Fibroblast of skin of back (primary cell): ENCODE measurements at regions not wholly inside any gene's neighbourhood (a gene's known extent, or its start where the extent isn't known, plus 50 kb on each side); places are given as distances from the start of the nearest gene placed in this dataset.
A peak's percentile ranks its signal among the peaks of the same experiment; 100 is the strongest.

ENCODE experiments used
- DNase-seq: peaks from one replicate; pipeline ENCODE4 v3.0.0-alpha.2; 2013

GRCh38 chr4:38230821-38231563 lies 270.8 kb downstream of the PTTG2 start:
- no peak for DNase-seq

DNA sequence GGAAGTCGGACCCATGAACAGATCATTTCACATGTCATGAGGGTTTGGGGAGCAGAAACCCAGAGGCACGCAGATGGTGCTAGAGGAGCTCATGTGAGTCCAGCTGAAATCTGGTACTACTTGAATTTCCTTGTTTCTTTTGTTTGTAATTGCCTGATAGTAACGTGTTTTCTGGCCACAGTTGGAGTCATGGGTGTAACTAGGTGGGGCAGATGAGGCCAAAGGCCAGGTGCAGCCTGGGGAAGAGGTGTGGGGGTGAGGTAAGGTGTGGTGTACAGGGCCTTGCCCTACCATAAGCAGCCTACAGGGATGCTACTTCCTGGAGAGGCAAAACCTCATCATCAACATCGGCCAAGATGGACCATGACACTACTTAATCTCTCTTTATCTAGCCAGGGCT lies 271.4 kb downstream of the PTTG2 start:
- DNase-seq: no peak

- DNase-seq: no peak
These were observed 272.5 kb downstream of the PTTG2 start for GRCh38 chr4:38232741-38233140.

DNA sequence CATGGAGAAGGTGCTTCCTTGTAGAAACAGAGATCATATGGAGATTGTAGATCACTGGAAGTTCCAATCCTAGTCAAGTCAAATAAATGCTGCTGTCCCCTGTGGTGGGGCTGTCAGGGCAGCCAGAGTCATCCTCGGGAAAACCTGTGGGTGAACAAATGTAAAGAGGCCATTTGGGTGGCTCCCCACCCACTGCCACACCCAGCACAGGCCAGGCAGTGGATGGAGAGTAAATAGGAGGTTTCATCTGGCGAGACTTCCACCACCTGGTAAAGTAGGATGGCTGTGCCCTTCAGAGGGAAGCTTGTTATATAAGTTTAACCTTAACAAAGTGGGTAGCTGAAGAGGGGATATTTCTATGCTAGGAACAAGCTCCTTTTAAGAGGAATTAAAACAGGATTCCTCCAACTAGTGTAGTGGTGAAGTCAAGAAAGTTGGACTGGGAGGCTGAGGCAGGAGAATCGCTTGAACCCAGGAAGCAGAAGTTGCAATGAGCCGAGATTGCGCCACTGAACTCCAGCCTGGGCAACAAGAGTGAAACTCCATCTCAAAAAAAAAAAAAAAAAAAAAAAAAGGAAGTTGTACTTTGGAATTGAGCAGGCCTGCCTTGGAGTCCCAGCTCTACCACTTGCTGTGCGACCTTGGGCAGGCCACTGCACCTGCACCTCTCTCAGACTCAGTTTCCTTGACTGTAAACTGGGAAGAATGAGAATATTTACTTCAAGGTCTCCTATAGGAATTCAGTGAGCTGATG lies 273.7 kb downstream of the PTTG2 start:
- DNase-seq: no peak

DNA sequence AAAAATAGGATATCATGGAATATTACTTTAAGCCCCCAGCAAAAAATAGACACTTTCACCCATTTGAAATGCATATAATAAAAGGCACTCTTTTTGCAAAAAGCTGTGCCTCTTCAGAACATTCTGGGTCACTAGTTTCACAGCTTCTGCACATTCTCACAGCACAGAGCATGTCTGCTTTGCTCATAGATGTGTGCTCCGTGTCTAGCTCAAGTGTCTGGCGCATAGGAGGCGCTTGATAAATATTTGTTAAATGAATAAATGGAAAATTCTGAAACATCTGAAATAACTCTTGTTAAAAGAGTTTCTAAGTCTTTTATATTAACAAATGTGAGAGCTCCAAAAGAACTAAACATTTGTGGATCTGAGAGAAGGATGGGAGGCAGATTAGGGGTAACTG lies 275.2 kb downstream of the PTTG2 start:
- no peak for DNase-seq

DNA sequence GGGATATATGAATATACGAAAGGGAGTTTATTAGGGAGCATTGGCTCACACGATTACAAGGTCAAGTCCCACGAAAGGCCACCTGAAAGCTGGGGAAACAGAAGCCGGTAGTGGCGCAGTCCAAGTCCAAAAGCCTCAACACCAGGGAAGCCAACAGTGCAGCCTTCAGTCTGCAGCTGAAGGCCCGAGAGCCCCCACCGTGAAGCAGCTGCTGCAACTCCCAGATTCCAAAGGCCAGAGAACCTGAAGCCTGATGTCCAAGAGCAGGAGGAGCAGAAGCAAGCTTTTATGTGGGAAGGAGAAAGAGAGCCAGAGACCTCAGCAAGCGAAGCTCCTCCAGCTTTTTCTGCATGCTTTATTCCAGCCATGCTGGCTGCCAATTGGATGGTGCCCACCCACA lies 275.8 kb downstream of the PTTG2 start:
- DNase-seq: no peak

DNA sequence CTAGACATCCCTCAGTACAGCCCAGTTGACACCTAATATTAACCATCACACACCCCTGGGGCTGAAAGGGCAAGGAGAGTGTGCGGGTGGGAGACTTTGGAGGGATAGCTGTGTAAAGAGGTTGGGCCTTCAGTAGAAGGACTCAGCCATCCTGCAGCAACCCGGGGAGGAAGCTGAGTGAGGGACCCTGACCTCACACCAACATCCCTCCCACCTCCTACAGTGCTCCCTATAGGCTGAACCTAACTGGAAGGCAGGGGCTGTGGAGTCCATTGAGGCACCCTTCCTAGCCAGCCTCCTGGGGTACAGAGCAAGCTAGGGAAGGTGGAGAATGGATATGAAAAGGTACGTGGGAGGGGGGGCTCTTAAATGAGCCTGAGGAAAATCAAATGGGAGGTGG lies 276.3 kb downstream of the PTTG2 start:
- DNase-seq: no peak

- peak; percentile 83 for DNase-seq
These were observed 276.9 kb downstream of the PTTG2 start for GRCh38 chr4:38237139-38237538.

- DNase-seq: peak; percentile 18
These were observed 281.3 kb downstream of the PTTG2 start for GRCh38 chr4:38241541-38241940.

- DNase-seq: no peak
These were observed 281.9 kb downstream of the PTTG2 start for GRCh38 chr4:38242101-38242500.

- DNase-seq: no peak
These were observed 282.7 kb downstream of the PTTG2 start for GRCh38 chr4:38242822-38243387.

- DNase-seq: peak; percentile 23
These were observed 283.3 kb downstream of the PTTG2 start for GRCh38 chr4:38243388-38244053.

DNA sequence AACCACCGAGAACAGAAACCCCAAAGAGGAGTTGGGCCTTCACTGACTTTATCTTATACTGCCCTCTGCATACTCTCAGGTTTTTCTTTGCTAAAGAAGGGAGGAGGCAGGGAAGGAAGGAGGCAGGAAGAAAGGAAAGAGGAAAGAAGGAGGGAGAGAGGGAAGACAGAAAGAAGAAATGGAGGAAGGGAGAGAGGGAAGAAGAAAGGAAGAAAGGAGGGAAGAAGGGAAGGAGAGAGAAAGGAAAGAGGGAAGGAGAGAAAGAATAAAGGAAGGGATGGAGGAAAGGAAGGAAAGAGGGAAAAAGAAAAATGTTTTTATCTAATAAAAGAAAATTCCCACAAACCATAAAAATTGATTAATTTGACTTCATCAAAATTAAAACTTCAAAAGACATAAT lies 294.6 kb downstream of the PTTG2 start:
- no peak for DNase-seq

- no peak for DNase-seq
These were observed 295.4 kb downstream of the PTTG2 start for GRCh38 chr4:38255572-38255971.

DNA sequence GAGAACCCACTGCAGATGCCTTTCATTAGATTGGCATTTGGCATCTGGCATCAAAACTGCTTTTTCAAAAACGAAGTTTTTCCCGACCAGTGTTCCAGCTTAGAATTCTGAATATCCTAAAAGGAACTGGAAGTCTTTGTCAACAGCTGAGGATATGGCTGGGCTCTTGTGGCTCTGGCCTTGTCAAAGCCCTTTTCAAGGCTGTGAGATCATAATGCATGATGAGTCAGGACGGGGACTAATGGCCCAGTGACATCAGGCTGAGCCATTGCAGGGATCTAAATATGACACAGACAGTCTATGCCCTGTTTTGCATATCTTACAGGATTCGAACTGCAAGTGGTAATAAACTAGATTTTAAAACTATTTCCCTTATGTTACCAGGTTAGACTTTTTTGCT lies 306.4 kb downstream of the PTTG2 start:
- peak; percentile 86 for DNase-seq

GRCh38 chr4:38268108-38268820 lies 308.1 kb downstream of the PTTG2 start:
- no peak for DNase-seq

- DNase-seq: no peak
These were observed 308.6 kb downstream of the PTTG2 start for GRCh38 chr4:38268837-38269236.

GRCh38 chr4:38273407-38273806 lies 313.2 kb downstream of the PTTG2 start:
- no peak for DNase-seq

GRCh38 chr4:38275331-38276100 lies 315.3 kb downstream of the PTTG2 start:
- no peak for DNase-seq

GRCh38 chr4:38278255-38278654 lies 318.1 kb downstream of the PTTG2 start:
- no peak for DNase-seq

DNA sequence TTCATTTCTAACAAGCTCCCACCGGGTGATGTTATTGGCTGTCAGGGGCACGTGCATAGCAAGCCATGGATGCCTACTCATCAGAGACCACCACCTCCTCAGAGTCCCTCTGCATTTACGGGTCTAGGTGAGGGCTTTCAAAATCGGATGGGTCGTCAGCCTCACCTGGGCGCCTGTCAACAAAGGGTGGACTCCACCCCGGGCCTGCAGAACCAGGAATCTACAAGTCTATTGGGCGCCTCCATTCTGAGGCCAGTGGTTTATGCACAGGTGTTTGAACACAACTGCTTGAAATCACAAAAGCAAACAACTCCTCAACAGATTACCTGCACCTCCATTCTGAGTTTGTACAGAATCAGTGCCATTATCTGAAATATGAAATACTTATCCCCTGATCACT lies 318.9 kb downstream of the PTTG2 start:
- DNase-seq: no peak
